A673 (cell line): ENCODE measurements at regions not wholly inside any gene's neighbourhood (a gene's known extent, or its start where the extent isn't known, plus 50 kb on each side); places are given as distances from the start of the nearest gene placed in this dataset.

Experiments used
- BruUV-seq: library from RNA; stranded (reverse); fragments of 400-500 nt; replicated peaks from 2 replicates; lab custom pipeline; 2021; lab: Mats Ljungman, UMichigan
- CTCF ChIA-PET: fragments of 300-600 bp; sonication (Branson Sonifier 250); formaldehyde crosslinking; loops from one replicate; lab custom pipeline; 2022; ENCODE audit warnings: antibody characterized with exemption; lab: Charles Lee
- POLR2A ChIA-PET: fragments of 300-600 bp; sonication (Branson Sonifier 250); formaldehyde crosslinking; loops from one replicate; lab custom pipeline; 2022; ENCODE audit warnings: antibody characterized with exemption; ENCODE audit not compliant: low non-redundant PET; lab: Charles Lee
- DNase-seq: peaks from one replicate; pipeline ENCODE4 v3.0.0-alpha.2; 2015; ENCODE audit warnings: low spot score
- H3K27ac ChIP-seq: fragments of 200-600 bp; sonication (generic); 2 replicates; pipeline ENCODE4 v1.5.1; 2016; ENCODE audit warnings: mixed run types, low read depth, mild to moderate bottlenecking, mixed read lengths, antibody characterized with exemption, low read length; ENCODE audit not compliant: poor library complexity, severe bottlenecking
- H3K27me3 ChIP-seq: fragments of 200-600 bp; sonication (generic); replicated peaks from 2 replicates; pipeline ENCODE4 v1.6.1; 2017; ENCODE audit warnings: mixed run types, low read depth, mild to moderate bottlenecking, mixed read lengths, antibody characterized with exemption, low read length; ENCODE audit not compliant: insufficient read depth, poor library complexity
- H3K36me3 ChIP-seq: fragments of 200-600 bp; sonication (generic); 2 replicates; pipeline ENCODE4 v1.6.1; 2016; ENCODE audit warnings: mixed run types, mild to moderate bottlenecking, mixed read lengths, antibody characterized with exemption, low read length; ENCODE audit not compliant: insufficient read depth, poor library complexity, severe bottlenecking
- H3K4me1 ChIP-seq: fragments of 200-600 bp; sonication (generic); 2 replicates; pipeline ENCODE4 v1.6.1; 2017; ENCODE audit warnings: mixed run types, mild to moderate bottlenecking, mixed read lengths, antibody characterized with exemption, low read length; ENCODE audit not compliant: insufficient read depth, poor library complexity, severe bottlenecking
- H3K4me3 ChIP-seq: fragments of 200-600 bp; sonication (generic); 2 replicates; pipeline ENCODE4 v1.5.1; 2016; ENCODE audit warnings: low read depth, mixed run types, mild to moderate bottlenecking, mixed read lengths, low read length; ENCODE audit not compliant: poor library complexity, severe bottlenecking
- H3K9me3 ChIP-seq: fragments of 200-600 bp; sonication (generic); 2 replicates; pipeline ENCODE4 v1.6.1; 2016; ENCODE audit warnings: mixed run types, low read depth, mild to moderate bottlenecking, mixed read lengths, antibody characterized with exemption, low read length; ENCODE audit not compliant: poor library complexity, severe bottlenecking
- EZH2 ChIP-seq: fragments of 200-600 bp; sonication (generic); IDR thresholded peaks from 2 replicates; pipeline ENCODE4 v1.6.1; 2017; ENCODE audit warnings: borderline replicate concordance, low read depth, mild to moderate bottlenecking, mixed read lengths, antibody characterized with exemption, low read length; ENCODE audit not compliant: poor library complexity, severe bottlenecking
- intact Hi-C: fragments of 100-400 bp; cut with micrococcal nuclease; formaldehyde crosslinking; loops from one replicate; pipeline ENCODE4 v1.10.0; 2022; ENCODE audit not compliant: unreplicated experiment
- TF ChIP-seq, protein P1 (sequence below): fragments of 300-800, 200-600 bp; sonication (generic); conservative IDR thresholded peaks from 2 replicates; pipeline ENCODE4 v1.5.1; 2017; ENCODE audit warnings: low read depth, mild to moderate bottlenecking, antibody characterized with exemption, low read length, moderate library complexity, mixed read lengths

DNA sequence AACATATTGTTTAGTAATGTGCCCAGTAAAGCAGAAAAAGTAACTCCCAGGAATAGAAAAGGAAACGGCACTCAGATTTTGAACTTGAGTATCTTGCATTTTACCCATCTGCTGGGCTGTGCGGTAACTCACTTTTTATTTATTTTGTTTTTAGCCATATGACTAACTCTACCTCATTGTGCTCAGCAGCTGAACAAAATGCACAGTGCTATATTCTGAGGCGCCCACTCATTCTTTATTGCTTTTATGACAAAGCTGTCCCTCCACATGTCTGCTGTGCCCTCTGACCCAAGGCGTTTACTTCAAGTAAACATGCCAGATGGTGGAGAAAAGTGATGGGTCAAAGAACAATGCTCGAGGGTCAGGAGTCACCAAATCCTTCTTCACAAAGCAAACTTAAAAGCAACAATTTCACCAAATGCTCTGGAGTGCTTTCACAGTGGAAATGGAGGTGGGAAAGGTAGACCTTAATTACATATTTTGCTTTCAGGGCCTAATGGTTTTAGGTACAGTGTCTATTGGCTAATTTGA is 215.2 kb upstream of the ELAVL2 start:
- Histone ChIP-seq H3K27me3 (no peaks in the 10 kb centered on the region), H3K27ac (no peak overlapping the region), H3K4me1 (no peaks in the 10 kb centered on the region), H3K9me3 (no peaks in the 10 kb centered on the region), H3K4me3 (no peak overlapping the region), H3K36me3 (no peaks in the 10 kb centered on the region)
- intact Hi-C loops, result no loop called here
- POLR2A ChIA-PET, result no interaction called here
- CTCF ChIA-PET, result no interaction called here
- BruUV-seq, result no TSS peak
- DNase-seq, result no peak
- no peak for TF ChIP-seq EZH2
- TF ChIP-seq, protein P1, sequence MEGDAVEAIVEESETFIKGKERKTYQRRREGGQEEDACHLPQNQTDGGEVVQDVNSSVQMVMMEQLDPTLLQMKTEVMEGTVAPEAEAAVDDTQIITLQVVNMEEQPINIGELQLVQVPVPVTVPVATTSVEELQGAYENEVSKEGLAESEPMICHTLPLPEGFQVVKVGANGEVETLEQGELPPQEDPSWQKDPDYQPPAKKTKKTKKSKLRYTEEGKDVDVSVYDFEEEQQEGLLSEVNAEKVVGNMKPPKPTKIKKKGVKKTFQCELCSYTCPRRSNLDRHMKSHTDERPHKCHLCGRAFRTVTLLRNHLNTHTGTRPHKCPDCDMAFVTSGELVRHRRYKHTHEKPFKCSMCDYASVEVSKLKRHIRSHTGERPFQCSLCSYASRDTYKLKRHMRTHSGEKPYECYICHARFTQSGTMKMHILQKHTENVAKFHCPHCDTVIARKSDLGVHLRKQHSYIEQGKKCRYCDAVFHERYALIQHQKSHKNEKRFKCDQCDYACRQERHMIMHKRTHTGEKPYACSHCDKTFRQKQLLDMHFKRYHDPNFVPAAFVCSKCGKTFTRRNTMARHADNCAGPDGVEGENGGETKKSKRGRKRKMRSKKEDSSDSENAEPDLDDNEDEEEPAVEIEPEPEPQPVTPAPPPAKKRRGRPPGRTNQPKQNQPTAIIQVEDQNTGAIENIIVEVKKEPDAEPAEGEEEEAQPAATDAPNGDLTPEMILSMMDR, result no peak

GRCh38 chr9:24036459-24036858 is 210.4 kb upstream of the ELAVL2 start:
- H3K36me3 ChIP-seq, result no peaks in the 10 kb centered on the region
- no peaks in the 10 kb centered on the region for H3K27me3 ChIP-seq
- no peak for TF ChIP-seq EZH2
- TF ChIP-seq, protein P1, result no peak
- no peak overlapping the region for H3K27ac ChIP-seq
- BruUV-seq, result no TSS peak
- H3K4me1 ChIP-seq, result no peaks in the 10 kb centered on the region
- ChIA-PET POLR2A (no interaction called here), CTCF (no interaction called here)
- H3K4me3 ChIP-seq, result no peak overlapping the region
- H3K9me3 ChIP-seq, result no peaks in the 10 kb centered on the region
- intact Hi-C loops, result no loop called here
- no peak for DNase-seq

- Histone ChIP-seq H3K36me3 (no peaks in the 10 kb centered on the region), H3K27me3 (no peaks in the 10 kb centered on the region), H3K4me1 (no peaks in the 10 kb centered on the region), H3K27ac (no peak overlapping the region), H3K9me3 (peaks cover under 1% of the 10 kb centered on the region), H3K4me3 (no peak overlapping the region)
- DNase-seq, result no peak
- intact Hi-C loops, result no loop called here
- ChIA-PET POLR2A (no interaction called here), CTCF (no interaction called here)
- no TSS peak for BruUV-seq
- TF ChIP-seq EZH2, result no peak
- TF ChIP-seq, protein P1, result no peak
Measured at GRCh38 chr9:24035816-24036215, 209.8 kb upstream of the ELAVL2 start.
